H1 (cell line): ENCODE measurements at regions not wholly inside any gene's neighbourhood (a gene's known extent, or its start where the extent isn't known, plus 50 kb on each side); places are given as distances from the start of the nearest gene placed in this dataset.

Source experiments
- CTCF ChIA-PET: fragments of 300-600 bp; sonication (Branson Sonifier 250); formaldehyde crosslinking; loops from one replicate; lab custom pipeline; 2021; ENCODE audit not compliant: partially characterized antibody; lab: Charles Lee
- POLR2A ChIA-PET: fragments of 300-600 bp; sonication (Branson Sonifier 250); formaldehyde crosslinking; loops from one replicate; lab custom pipeline; 2021; ENCODE audit warnings: inconsistent platforms; ENCODE audit not compliant: partially characterized antibody; lab: Charles Lee
- DNase-seq, 2 experiments: peaks; one replicate each; pipeline versions ENCODE4 v3.0.0 to v3.0.0-alpha.2; 2010 to 2022; ENCODE audit warnings: low spot score in 2 of 2, low read depth in 1 of 2, mixed read lengths in 1 of 2
- FAIRE-seq: peaks from 2 replicates; lab custom pipeline; 2011; peaks lifted over from hg19 to GRCh38; lab: Jason Lieb, UNC
- H2AFZ ChIP-seq: 2 replicates; pipeline ENCODE4 v1.8.1; 2012; ENCODE audit warnings: low read length, inconsistent platforms
- H2AK5ac ChIP-seq: 2 replicates; pipeline ENCODE4 v1.6.1; 2013; ENCODE audit warnings: low read depth, low read length
- H2BK120ac ChIP-seq: replicated peaks from 2 replicates; pipeline ENCODE3; 2013; ENCODE audit warnings: low read depth, low read length, inconsistent platforms
- H2BK12ac ChIP-seq: 2 replicates; pipeline ENCODE4 v1.6.1; 2013; ENCODE audit warnings: low read depth, low read length
- H2BK15ac ChIP-seq: 2 replicates; pipeline ENCODE4 v1.6.1; 2013; ENCODE audit warnings: low read length
- H2BK20ac ChIP-seq: 2 replicates; pipeline ENCODE4 v1.6.1; 2013; ENCODE audit warnings: low read length
- H2BK5ac ChIP-seq: 2 replicates; pipeline ENCODE4 v1.6.1; 2013; ENCODE audit warnings: low read depth, low read length
- H3K14ac ChIP-seq: 2 replicates; pipeline ENCODE4 v1.6.1; 2013; ENCODE audit warnings: inconsistent platforms; ENCODE audit not compliant: insufficient read length
- H3K18ac ChIP-seq: 2 replicates; pipeline ENCODE4 v1.6.1; 2013; ENCODE audit warnings: low read length; ENCODE audit errors: extremely low read depth
- H3K23ac ChIP-seq: 2 replicates; pipeline ENCODE4 v1.6.1; 2013; ENCODE audit warnings: inconsistent platforms; ENCODE audit not compliant: insufficient read length
- H3K23me2 ChIP-seq: 2 replicates; pipeline ENCODE4 v1.6.1; 2013; ENCODE audit warnings: low read depth, low read length
- H3K27ac ChIP-seq: 2 replicates; pipeline ENCODE4 v1.6.1; 2011; ENCODE audit warnings: low read depth, low read length, inconsistent platforms
- H3K27me3 ChIP-seq, 4 experiments: replicated peaks in 1 of 4; 1 replicate in 1 of 4; 2 replicates in 3 of 4; pipeline versions ENCODE4 v1.6.1 to v1.8.1; 2011 to 2013; ENCODE audit warnings: low read length in 3 of 4, mild to moderate bottlenecking in 3 of 4, inconsistent platforms in 2 of 4, mixed read lengths in 2 of 4, moderate library complexity in 1 of 4; ENCODE audit not compliant: control insufficient read depth in 3 of 4, insufficient read depth in 3 of 4; ENCODE audit errors: extremely low read depth in 1 of 4
- H3K36me3 ChIP-seq, 4 experiments: 2 replicates each; pipeline versions ENCODE4 v1.6.1 to v1.8.1; 2011 to 2013; ENCODE audit warnings: mild to moderate bottlenecking in 4 of 4, low read length in 3 of 4, moderate library complexity in 2 of 4, control low read depth in 1 of 4, inconsistent platforms in 1 of 4; ENCODE audit not compliant: insufficient read depth in 4 of 4, control insufficient read depth in 2 of 4
- H3K4ac ChIP-seq: replicated peaks from 2 replicates; pipeline ENCODE3; 2013; ENCODE audit warnings: low read length, low read depth, mixed read lengths, inconsistent platforms; ENCODE audit not compliant: insufficient read length
- H3K4me1 ChIP-seq, 4 experiments: replicated peaks in 1 of 4; 1 replicate in 1 of 4; 2 replicates in 3 of 4; pipeline versions ENCODE4 v1.6.1 to v1.8.1; 2011 to 2013; ENCODE audit warnings: low read length in 3 of 4, inconsistent platforms in 2 of 4, mixed read lengths in 1 of 4; ENCODE audit not compliant: insufficient read depth in 4 of 4, control insufficient read depth in 3 of 4
- H3K4me2 ChIP-seq, 2 experiments: 2 replicates each; pipeline versions ENCODE4 v1.6.1 to v1.8.1; 2011 to 2013; ENCODE audit warnings: low read depth in 2 of 2, low read length in 2 of 2, control low read depth in 1 of 2, inconsistent platforms in 1 of 2, mild to moderate bottlenecking in 1 of 2; ENCODE audit not compliant: insufficient read depth in 1 of 2
- H3K4me3 ChIP-seq, 4 experiments: fragments of 200-600, 300-600 bp in 1 of 4; sonication (generic), shearing (Covaris generic), sonication (Bioruptor Twin) in 1 of 4; 2 replicates each; pipeline versions ENCODE4 v1.5.1 to v1.8.1; 2011 to 2016; ENCODE audit warnings: low read length in 4 of 4, low read depth in 3 of 4, control low read depth in 2 of 4, inconsistent platforms in 2 of 4, mild to moderate bottlenecking in 2 of 4, mixed read lengths in 1 of 4, moderate library complexity in 1 of 4; ENCODE audit not compliant: insufficient read depth in 2 of 4; ENCODE audit errors: extremely low read depth in 1 of 4
- H3K56ac ChIP-seq: replicated peaks from 2 replicates; pipeline ENCODE3; 2013; ENCODE audit warnings: low read depth, mild to moderate bottlenecking, mixed read lengths, low read length, inconsistent platforms; ENCODE audit not compliant: insufficient read length
- H3K79me1 ChIP-seq: 2 replicates; pipeline ENCODE4 v1.6.1; 2013; ENCODE audit warnings: low read depth, low read length, control low read depth
- H3K79me2 ChIP-seq, 2 experiments: 2 replicates each; pipeline versions ENCODE4 v1.6.1 to v1.8.1; 2012 to 2013; ENCODE audit warnings: low read length in 2 of 2, mild to moderate bottlenecking in 2 of 2, inconsistent platforms in 1 of 2; ENCODE audit not compliant: insufficient read depth in 2 of 2, control insufficient read depth in 1 of 2
- H3K9ac ChIP-seq, 4 experiments: replicated peaks in 1 of 4; 1 replicate in 1 of 4; 2 replicates in 3 of 4; pipeline versions ENCODE4 v1.6.1 to v1.8.1; 2011 to 2013; ENCODE audit warnings: low read depth in 3 of 4, low read length in 3 of 4, control low read depth in 2 of 4, mild to moderate bottlenecking in 2 of 4, moderate library complexity in 2 of 4, inconsistent platforms in 1 of 4; ENCODE audit errors: extremely low read depth in 1 of 4
- H3K9me3 ChIP-seq, 2 experiments: 2 replicates each; pipeline versions ENCODE4 v1.6.1 to v1.8.1; 2012 to 2013; ENCODE audit warnings: mild to moderate bottlenecking in 2 of 2, moderate library complexity in 2 of 2, control low read depth in 1 of 2, inconsistent platforms in 1 of 2, low read depth in 1 of 2, low read length in 1 of 2, mixed read lengths in 1 of 2; ENCODE audit not compliant: insufficient read depth in 2 of 2
- H4K20me1 ChIP-seq, 2 experiments: replicated peaks in 1 of 2; 2 replicates each; pipeline versions ENCODE3 to v1.8.1; 2011 to 2013; ENCODE audit warnings: inconsistent platforms in 2 of 2, low read length in 2 of 2, mild to moderate bottlenecking in 1 of 2; ENCODE audit not compliant: insufficient read depth in 2 of 2, control insufficient read depth in 1 of 2
- H4K5ac ChIP-seq: 2 replicates; pipeline ENCODE4 v1.6.1; 2013; ENCODE audit warnings: low read length, low read depth, mixed read lengths, inconsistent platforms; ENCODE audit not compliant: insufficient read length
- H4K8ac ChIP-seq: 2 replicates; pipeline ENCODE4 v1.8.0; 2013; ENCODE audit warnings: mild to moderate bottlenecking, moderate library complexity, low read length, inconsistent platforms; ENCODE audit not compliant: insufficient read depth; ENCODE audit errors: extremely low read depth
- H4K91ac ChIP-seq: replicated peaks from 2 replicates; pipeline ENCODE3; 2013; ENCODE audit warnings: low read length, mixed read lengths, inconsistent platforms; ENCODE audit not compliant: insufficient read length
- CBX5 ChIP-seq: fragments of 300-800, 300-1000 bp; sonication (generic); IDR thresholded peaks from 2 replicates; pipeline ENCODE4 v1.7.1; 2016; ENCODE audit warnings: antibody characterized with exemption, low read length, low read depth
- GABPA ChIP-seq: IDR thresholded peaks from 2 replicates; pipeline ENCODE4 v1.6.1; 2011; ENCODE audit warnings: mild to moderate bottlenecking, low read length, moderate library complexity, borderline replicate concordance; ENCODE audit not compliant: insufficient read depth
- RBBP5 ChIP-seq: IDR thresholded peaks from 2 replicates; pipeline ENCODE4 v1.7.1; 2012; ENCODE audit warnings: low read depth, mild to moderate bottlenecking, inconsistent platforms, low read length, moderate library complexity, borderline replicate concordance
- RFX5 ChIP-seq: IDR thresholded peaks from 2 replicates; pipeline ENCODE4 v1.6.1; 2011; ENCODE audit warnings: low read depth, low read length, improper control_type of control experiment, borderline replicate concordance
- SIX5 ChIP-seq: IDR thresholded peaks from 2 replicates; pipeline ENCODE4 v1.6.1; 2011; ENCODE audit warnings: mild to moderate bottlenecking, low read depth, low read length
- SUZ12 ChIP-seq: fragments of 200-600 bp; sonication (generic); IDR thresholded peaks from 2 replicates; pipeline ENCODE4 v1.6.1; 2012; ENCODE audit warnings: mild to moderate bottlenecking, inconsistent platforms, low read length, moderate library complexity, mixed read lengths
- TAF1 ChIP-seq: IDR thresholded peaks from 2 replicates; pipeline ENCODE4 v1.6.1; 2011; ENCODE audit warnings: mild to moderate bottlenecking, low read depth, low read length
- WGBS, 2 experiments: shearing (Covaris generic) in 1 of 2; methylation state at CpG; one replicate each; pipeline versions ENCODE4 v1.1.6 to v1.1.7; 2013 to 2015; ENCODE audit warnings: low lambda C conversion rate in 2 of 2, mixed read lengths in 2 of 2, inconsistent platforms in 1 of 2, low coverage in 1 of 2, missing lambda C conversion rate in 1 of 2; ENCODE audit not compliant: insufficient replicate concordance in 2 of 2, insufficient coverage in 1 of 2, insufficient read length in 1 of 2; ENCODE audit errors: extremely low coverage in 1 of 2, missing lambda C conversion rate in 1 of 2; 5-methylcytosine and 5-hydroxymethylcytosine counted together

GRCh38 chr1:170856455-170856854 lies 78.9 kb upstream of the MROH9 start:
- Histone ChIP-seq H3K4me1 (no peaks in the 10 kb centered on the region), H3K23me2 (no peaks in the 10 kb centered on the region), H3K4me3 (no peak overlapping the region), H4K20me1 (no peaks in the 10 kb centered on the region), H4K5ac (no peak overlapping the region), H3K4ac (no peak overlapping the region), H3K79me2 (no peaks in the 10 kb centered on the region), H3K56ac (no peak overlapping the region), H2BK12ac (no peak overlapping the region), H2AFZ (no peak overlapping the region), H2BK15ac (no peak overlapping the region), H3K36me3 (no peaks in the 10 kb centered on the region), H3K27ac (no peak overlapping the region), H3K18ac (no peak overlapping the region), H2BK5ac (no peak overlapping the region), H3K27me3 (no peaks in the 10 kb centered on the region), H2BK120ac (no peak overlapping the region), H3K9ac (no peak overlapping the region), H2BK20ac (no peak overlapping the region), H4K8ac (no peak overlapping the region), H3K23ac (no peak overlapping the region), H3K79me1 (no peaks in the 10 kb centered on the region), H2AK5ac (no peak overlapping the region), H3K14ac (no peak overlapping the region), H3K4me2 (no peak overlapping the region), H3K9me3 (no peaks in the 10 kb centered on the region), H4K91ac (no peak overlapping the region)
- no peak for FAIRE-seq
- TF ChIP-seq RFX5 (no peak), TAF1 (no peak), RBBP5 (no peak), SIX5 (no peak), SUZ12 (no peak), CBX5 (no peak), GABPA (no peak)
- ChIA-PET POLR2A (no interaction called here), CTCF (no interaction called here)
- 87% methylated on average over 4 of the region's 4 CpGs; no CpG with 5 or more reads in 1 of the 2 experiments for WGBS, 2 experiments
- no peak for DNase-seq
